ENCODE measurements at regions not wholly inside any gene's neighbourhood (a gene's known extent, or its start where the extent isn't known, plus 50 kb on each side); places are given as distances from the start of the nearest gene placed in this dataset.
"Not testable (repeated sequence)": the region's sequence is repeated elsewhere in the genome, so short reads cannot be mapped to it uniquely, and the experiment has no call there.

DNA sequence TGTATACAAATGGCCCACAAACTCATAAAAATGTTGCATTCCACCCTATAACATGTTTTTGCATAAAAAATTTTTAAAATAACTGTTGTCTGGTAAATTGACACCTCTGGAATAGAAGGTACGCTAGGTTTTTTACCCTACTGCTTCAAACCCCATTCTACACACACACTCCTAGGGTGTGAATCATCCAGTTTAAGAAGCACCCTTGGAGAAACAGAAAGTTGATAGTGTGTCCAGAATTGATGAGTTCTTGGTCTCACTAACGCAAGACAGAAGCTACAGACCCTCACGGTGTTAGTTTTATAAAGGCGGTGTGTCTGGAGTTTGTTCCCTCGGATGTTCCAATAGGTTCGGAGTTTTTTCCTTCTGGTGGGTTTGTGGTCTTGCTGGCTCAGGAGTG, 158.5 kb downstream of the KLRB1 start:
- TF ChIP-seq EP300 (conservative IDR thresholded peaks at IDR 0.05; ENCODE audit: poor library complexity, severe bottlenecking) (no peak), SMC3 (conservative IDR thresholded peaks at IDR 0.05; ENCODE audit: poor library complexity) (no peak), MXI1 (conservative IDR thresholded peaks at IDR 0.05; ENCODE audit: poor library complexity, severe bottlenecking) (no peak), REST (IDR thresholded peaks at IDR 0.05; ENCODE audit: borderline replicate concordance) (no peak), POLR2AphosphoS5 (IDR thresholded peaks at IDR 0.05) (no peak), RAD21 (conservative IDR thresholded peaks at IDR 0.05) (no peak), EZH2 (IDR thresholded peaks at IDR 0.05; ENCODE audit: borderline replicate concordance, insufficient read depth, low read length, poor library complexity, severe bottlenecking) (no peak), TAF1 (IDR thresholded peaks at IDR 0.05; ENCODE audit: low read depth) (no peak), CTCF (IDR thresholded peaks at IDR 0.05; ENCODE audit: poor library complexity, severe bottlenecking) (no peak)
- Histone ChIP-seq H3F3A (ENCODE audit: insufficient read depth, low read length, poor library complexity, severe bottlenecking) (no peaks in the 10 kb centered on the region), H3K27ac (ENCODE audit: low read length) (no peak overlapping the region), H3K27me3 (ENCODE audit: insufficient read depth, low read depth, low read length) (no peaks in the 10 kb centered on the region), H3K9me3 (ENCODE audit: low read length) (no peaks in the 10 kb centered on the region), H3K4me3 (ENCODE audit: low read length) (no peak overlapping the region), H3K79me2 (replicated peaks; ENCODE audit: insufficient read depth, low read length) (no peaks in the 10 kb centered on the region), H4K20me1 (ENCODE audit: insufficient read depth) (no peaks in the 10 kb centered on the region), H3K4me2 (ENCODE audit: low read length) (no peak overlapping the region), H2AFZ (ENCODE audit: low read depth, low read length) (no peak overlapping the region), H3K36me3 (ENCODE audit: insufficient read depth, low read length) (no peaks in the 10 kb centered on the region), H3K9ac (ENCODE audit: low read length) (no peak overlapping the region), H3K9me2 (ENCODE audit: insufficient read depth, low read length) (no peaks in the 10 kb centered on the region)

DNA sequence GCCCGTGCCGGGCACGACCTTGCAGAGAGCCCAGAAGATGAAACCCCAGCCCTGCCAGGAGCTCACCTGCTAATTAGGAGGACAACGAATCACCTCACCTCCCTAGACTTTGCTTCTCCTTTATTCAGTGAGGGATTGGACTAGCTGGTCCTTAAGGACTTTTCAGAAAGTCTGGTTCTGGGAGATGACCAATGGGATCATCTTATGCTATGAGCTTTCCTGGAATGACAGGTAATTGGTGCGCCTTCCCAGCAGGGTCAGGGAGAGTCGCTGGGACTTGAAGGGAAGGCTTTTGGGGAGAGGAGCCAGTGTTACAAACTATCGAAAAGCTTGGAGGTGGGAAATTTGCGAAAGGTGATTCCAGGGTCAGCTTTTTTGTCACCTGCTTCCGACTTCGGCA, 159.1 kb downstream of the KLRB1 start:
- H2AFZ ChIP-seq (ENCODE audit: low read depth, low read length) = peak overlapping the region; percentile 54
- H3K4me3 ChIP-seq (ENCODE audit: low read length) = peak overlapping the region; percentile 69
- H3K27ac ChIP-seq (ENCODE audit: low read length); H3F3A ChIP-seq (ENCODE audit: insufficient read depth, low read length, poor library complexity, severe bottlenecking); H3K9me3 ChIP-seq (ENCODE audit: low read length); H3K27me3 ChIP-seq (ENCODE audit: insufficient read depth, low read depth, low read length); H3K4me2 ChIP-seq (ENCODE audit: low read length); H3K9me2 ChIP-seq (ENCODE audit: insufficient read depth, low read length); H3K79me2 ChIP-seq (replicated peaks; ENCODE audit: insufficient read depth, low read length); H3K36me3 ChIP-seq (ENCODE audit: insufficient read depth, low read length); H4K20me1 ChIP-seq (ENCODE audit: insufficient read depth): not testable (repeated sequence)
- peak overlapping the region; percentile 54 for H3K9ac ChIP-seq (ENCODE audit: low read length)
